ENCODE measurements at regions not wholly inside any gene's neighbourhood (a gene's known extent, or its start where the extent isn't known, plus 50 kb on each side); places are given as distances from the start of the nearest gene placed in this dataset.

DNA sequence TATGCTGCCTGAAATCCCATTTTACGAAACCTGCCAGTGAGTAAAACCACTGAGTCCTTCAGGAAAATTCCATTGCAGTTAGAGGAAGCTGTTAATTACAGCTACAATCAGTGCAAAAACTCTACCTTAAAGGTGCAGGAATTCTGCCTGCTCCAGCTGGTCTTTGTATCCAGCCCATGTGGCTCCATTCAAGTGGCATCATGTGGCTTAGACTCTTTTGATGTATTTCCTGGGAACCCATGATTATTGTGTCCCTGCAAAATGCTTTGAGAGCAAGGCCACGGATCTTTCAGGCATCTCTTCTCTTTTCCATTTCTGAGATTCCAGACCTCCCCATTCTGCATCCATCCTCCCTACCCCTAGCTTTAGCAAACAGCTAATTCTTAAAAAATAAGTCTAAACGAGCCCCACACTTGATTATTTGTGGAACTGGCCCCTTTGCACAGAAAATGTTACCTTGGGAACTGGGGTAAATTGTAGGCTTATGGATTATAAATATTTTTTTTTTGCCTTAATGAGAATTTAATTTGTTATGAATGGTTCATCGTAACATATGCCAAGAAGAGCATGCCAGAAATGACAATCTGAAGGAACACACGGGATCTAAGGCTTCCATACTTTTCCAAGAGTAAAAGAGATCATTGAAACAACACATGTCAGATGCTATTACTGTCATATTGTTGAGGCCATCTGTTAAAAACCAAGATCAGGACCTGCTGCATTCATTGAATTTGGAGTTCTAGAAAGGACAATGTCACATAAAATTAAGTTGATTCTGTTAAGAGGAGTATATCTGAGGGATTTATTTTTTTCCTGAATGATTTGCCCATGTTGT is 144.6 kb downstream of the TPH2 start:
- DNase-seq: no peak

DNA sequence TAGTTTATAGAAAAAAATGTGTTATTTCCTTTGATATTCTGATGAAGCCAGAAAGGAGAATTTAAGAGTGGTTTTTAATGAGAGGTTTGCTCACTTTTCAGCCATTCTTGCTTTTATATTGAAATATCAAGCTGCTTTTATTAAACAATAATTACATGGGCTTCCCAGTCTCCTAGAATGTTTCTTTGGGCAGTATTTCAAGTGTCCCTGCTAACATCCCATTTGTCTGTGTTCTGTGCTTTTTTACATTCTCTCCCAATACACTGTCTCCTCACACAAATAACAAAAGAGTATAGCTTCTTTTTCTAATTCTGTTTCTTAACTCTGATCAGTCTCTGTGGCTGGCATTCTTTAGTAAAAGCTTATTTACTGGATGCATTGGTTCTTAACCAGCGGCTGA is 145.4 kb downstream of the TPH2 start:
- DNase-seq: no peak

DNA sequence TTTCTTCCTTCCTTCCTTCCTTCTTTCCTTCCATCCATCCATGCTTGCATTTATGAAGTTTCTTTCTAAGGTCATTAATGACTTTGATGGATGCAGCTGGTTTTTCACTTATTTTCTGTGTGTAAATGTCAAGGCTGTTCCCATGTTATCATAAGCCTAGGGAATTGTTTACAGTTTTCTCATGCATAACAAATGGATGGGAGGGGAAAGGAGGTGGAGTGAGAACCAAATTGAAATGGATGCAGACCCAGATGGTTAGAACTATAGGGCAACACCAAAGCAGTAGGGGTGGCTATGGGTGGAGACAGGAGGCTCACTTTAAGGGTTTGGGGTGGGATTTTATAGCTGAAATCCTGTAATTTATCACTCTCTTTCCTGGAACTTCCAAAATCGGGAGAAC is 146.2 kb downstream of the TPH2 start:
- DNase-seq: no peak

DNA sequence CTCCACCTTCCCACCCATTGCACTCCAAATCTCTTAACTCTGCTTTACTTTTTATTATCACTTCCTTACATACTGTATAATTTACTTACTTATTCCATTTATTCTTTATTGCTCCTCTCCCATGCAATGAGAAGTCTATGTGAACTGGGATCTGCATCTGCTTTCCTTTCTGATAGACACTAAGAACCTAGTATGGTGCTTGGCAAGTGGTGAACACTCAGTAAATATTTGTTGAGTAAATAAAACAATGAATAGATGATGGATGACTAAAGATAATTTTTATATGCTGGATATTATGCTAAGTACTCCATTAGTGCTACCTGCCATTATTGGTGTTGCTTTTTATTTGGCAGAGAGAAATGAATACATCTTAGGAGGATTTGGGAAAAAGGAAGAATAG is 151.0 kb downstream of the TPH2 start:
- DNase-seq: peak; percentile 61

DNA sequence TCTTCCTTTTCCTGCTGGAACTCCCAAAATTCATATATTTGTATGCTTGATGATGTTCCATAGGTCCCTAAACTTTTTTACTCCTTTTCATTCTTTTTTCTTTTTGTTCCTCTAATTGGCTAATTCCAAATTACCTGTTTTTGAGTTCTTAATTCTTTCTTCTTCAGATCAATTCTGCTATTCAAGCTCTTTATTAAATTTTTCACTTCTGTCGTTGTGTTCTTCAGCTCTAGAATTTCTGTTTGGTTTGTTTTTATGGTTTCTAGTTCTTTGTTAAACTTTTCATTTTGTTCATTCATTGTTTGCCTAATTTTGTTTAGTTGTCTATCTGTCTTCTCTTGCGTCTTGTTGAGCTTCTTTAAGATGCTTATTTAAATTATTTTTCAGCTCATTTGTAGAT is 154.8 kb downstream of the TPH2 start:
- DNase-seq: no peak

DNA sequence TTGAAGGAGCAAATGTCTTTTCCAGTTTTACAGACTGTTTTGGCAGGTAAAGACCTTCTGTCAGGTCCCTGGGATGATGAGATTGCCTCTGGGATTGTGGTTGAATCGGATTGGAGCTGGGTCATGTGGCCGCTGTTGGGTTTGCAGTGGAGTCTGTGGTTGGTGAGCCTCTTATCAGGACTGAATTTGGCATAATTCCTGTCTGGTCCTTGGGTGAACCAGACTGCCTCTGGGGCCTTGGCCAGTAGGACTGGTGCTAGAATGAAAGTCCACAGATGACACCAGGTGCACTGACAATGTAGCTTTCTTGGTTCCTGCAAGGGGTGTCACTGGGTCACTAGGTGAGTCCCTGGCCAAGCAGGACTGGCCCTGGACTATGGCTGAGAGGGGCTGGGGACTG is 155.3 kb downstream of the TPH2 start:
- DNase-seq: no peak

DNA sequence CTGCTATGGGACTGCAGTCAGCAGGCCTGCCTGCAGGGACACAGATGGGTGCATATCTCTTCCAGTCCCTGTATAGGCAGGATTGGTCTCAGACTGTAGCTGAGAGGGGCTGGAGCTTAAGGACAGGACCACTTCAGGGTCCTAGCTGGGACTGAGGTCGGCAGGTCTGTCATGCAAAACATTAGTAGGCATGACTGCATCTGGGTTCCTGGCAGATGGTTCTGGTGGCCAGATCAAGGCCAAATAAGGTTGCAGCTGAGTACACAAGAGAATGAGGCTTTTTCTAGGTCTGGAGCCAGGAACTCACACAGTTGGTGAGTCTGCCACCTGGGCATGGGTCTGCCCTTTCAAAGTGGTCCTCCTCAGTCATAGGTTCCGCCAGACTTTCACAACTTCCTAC is 155.8 kb downstream of the TPH2 start:
- DNase-seq: no peak

DNA sequence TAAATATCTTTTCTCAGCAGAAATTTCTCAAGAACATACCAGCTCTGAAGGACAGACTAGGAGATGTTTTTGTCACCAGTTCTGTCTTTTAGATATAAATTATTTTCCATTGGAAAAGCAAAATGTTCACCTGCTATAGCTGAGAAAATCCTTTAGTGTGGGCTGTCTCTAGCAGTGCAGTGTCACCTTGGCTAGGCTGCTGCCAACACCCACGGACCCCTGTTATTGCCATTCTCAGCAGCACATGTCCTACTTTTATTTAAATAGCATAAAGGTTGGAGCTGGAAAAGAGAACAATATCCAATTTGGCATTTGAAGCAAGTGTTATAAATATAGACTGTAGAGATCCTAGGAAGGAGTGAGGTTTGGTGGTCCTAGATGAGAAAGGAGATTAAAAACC is 156.4 kb downstream of the TPH2 start:
- DNase-seq: no peak

DNA sequence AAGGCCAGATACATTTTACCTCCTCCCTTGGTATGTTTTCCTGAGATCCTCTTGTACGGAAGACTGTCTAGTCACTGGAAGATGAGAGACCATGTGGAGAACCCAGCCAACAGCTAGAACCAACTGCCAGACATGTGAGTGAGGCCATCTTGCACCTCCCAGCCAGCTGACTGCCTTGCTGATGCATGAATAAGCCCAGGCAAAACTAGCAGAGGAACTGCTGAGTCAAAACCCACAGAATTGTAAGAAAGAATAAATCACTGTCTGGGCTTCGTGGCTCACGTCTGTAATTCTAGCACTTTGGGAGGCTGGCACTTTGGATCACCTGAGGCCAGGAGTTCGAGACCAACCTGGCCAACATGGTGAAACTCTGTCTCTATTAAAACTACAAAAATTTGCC is 160.0 kb downstream of the TPH2 start:
- no peak for DNase-seq

DNA sequence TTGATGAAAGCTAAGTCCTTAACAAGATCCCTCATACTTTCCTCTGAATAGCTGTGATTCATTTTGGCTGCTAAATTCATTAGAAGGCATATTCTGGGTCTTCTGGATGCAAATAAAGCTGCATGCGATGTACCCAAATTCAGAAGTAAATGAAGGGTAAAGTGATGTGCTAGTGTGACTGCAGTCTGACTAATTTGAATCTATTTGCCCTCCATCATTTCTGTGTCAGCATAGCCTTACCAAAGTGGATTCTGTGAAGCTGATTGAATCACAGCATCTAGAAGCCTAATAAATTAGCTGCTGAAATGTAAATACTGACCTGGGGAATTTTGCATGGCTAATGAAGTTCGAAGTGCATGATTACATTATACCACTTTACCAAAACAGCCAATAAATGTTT is 162.2 kb downstream of the TPH2 start:
- DNase-seq: no peak

DNA sequence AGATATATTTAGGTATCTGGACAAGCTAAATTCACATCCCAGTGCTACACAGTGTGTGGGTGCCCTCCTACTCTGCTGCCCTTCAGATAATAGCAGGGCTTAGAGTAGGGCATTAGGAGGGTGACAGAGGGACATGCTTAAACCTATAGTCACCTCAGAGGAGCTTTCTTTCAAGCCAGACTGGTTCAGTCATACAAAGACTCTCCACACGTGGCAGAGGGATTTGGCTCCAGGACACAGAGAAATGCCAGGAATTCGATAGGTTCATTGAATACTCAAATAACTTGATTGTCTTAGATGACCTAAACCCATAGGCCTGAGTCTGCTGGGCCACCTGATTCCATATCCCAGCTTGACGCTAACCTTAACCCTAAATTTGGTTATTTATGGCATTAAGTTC is 163.5 kb downstream of the TPH2 start:
- no peak for DNase-seq

DNA sequence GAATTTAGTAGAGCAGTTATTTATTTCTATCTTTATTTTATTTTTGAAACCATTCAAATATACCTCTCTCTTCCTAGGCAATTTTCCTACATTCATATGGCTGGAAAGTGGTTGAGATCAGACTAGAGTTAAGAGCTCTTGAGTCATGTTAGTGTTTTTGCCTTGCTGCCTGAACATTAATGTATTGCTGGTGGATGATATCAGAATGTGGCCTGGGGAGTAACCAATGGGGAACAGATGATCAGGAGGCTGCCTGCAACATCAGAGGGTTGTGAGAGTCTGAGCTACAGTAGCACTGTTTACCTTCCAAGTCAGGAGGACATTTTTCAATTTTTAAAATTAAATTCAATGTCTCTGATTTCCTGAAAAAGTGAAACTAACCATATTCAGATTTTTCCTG is 166.3 kb upstream of the TRHDE start:
- DNase-seq: no peak

DNA sequence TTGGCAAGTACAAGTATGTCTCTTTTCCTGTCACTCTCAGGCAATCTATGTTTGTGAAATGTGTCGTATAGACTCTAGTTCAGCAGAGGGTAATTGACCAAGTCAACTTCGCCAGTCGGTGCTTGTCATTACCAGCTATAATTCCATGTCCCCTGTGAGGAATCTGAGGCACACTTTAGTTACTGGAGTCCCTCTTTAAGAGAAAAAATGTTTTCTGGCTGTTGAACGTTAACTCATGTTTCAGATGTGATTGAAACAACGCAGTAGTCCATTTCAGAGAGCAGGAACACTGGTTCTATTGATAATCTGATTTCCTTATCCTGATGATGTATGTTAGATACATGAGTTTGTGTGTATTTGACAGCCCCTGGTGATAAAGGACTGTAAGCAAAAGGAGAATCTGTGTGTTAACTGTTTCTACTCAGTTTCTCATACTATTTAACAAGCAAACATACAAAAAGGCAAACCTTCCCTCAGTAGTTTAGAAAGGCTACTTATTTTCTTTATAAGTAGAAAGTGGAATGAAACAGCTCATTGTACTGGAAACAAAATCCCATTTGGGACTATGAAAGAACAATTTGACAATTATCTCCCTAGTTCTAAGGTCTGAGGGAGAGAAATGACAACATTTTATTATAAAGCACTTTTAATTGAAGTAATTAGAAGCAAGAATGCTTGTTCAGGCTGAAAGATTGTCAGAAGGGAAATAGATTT is 161.1 kb upstream of the TRHDE start:
- DNase-seq: no peak

DNA sequence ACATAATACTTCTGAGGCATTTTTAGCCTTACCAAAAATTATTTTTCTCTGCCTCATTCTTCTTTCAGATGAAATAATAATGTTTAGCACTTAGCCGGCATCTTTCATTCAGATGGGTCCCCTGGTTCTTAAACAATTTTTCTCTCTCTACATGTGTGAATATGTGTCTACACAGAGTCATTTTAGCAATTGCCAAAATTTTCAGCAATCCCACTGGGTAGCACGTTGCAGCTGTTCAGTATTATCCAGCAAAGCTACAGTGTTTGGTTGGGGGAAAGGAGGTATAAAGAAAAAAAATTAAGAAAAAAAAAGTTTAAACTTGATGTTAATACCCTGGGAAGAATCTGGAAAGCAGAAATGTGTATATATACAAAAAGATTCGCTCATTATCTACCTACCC is 160.5 kb upstream of the TRHDE start:
- no peak for DNase-seq

DNA sequence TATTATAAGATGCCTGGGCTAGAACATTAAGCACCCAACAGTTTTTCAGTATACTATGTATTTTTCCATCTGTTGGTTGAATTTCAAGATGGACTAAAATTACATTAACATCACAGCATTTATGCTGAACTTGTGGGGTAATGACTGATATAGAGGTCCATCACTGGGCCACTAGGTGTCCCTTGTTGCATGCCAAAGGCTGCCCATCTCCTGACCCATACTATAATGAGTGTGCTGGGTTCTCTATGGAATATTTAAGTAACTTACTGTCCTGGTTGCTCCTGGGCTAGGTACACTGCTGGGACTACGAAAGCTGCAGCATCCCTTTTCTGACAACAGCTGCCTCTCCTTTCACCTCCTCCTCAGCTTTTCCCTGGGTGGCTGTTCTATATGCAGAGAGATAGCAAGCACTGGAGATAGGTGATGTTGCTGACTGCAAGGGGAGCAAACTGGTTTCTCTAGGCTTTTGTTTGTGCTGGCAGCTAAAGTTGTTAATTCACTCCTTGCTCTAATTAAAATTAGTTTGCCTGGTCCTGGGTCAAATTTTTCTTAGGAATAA is 138.6 kb upstream of the TRHDE start:
- no peak for DNase-seq

DNA sequence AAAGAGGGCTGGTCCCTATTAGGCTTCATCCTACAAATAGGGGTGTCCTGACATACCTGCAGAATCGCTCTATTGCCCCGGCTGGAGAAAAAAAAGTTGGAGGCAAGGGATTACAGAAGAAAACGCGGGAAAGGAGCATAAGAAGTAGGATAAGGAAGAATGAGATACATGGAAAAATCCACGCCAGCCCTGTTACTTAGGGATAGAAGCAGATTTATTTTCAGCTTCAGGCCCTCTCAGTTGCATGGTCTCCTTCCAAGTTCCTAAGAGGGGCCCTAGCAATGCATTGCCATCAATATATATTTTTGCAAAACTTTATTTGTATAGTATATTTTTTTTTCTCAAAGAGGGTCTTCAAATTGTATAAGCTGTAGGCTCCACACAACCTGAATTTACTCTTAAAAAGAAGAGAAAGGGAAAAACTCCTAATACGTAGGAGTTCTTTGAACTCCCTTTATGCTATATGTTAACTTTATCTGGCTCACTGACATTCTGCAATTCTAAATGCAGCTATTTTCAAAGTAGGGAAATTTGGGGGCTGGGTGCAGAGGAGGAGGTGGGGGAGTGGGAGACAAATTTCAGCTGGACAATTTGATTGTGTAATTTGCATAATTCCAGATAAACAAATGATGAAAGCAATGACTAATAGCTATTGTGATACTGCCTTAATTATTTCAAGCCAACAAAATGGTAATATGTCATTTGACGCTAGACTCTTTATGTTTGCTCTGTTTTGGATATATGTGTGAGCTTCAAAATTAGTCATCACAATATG is 137.7 kb upstream of the TRHDE start:
- no peak for DNase-seq

DNA sequence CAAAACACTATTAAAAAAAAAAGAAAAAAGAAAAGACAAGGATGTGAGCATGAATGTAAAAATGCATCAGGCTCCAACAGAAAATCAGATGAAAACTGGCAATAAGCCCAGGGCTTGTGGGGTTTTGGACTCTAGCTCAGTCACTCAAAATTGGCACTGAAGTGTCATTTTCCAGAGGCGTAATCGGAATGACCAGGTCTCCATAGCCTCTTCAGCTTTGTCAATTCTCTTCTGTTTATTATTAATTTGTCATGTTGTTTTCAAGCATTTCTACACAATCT is 137.2 kb upstream of the TRHDE start:
- no peak for DNase-seq

DNA sequence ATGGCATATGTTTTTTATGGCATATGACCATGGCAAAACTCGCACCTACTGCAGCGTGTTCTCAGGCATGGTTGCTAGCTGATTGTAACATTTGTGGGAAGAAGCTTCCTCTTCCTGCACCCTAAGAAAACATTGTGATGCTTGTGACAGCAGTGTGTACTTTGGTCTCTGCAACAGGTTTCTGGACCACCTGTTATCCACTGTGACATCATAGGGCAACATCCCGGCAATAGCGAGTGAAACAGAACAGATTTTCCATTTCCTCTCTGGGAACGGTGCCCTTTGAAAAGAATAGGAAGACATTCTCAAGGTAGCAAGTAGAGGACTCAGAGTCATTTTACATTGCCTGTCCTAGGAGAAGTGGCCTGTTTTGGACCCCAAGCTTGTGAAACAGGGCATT is 135.4 kb upstream of the TRHDE start:
- no peak for DNase-seq

DNA sequence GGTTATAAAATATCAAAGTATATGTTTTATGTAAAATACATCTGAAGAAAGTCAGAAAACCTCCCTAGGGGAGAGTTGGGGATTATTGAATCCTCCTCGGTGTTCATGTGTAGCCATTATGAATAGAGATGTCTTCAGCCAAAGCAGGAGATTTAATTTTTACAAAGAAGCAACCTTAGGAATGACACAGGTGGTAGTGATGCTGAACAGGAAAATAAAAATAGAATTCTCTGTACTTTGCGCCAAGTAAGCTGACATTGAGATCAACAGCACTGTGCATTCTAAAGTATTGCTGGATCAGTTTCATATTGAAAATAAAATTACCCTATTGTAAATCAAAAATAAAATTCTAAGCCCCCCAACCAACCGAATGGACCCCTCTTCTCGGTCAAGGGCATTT is 132.8 kb upstream of the TRHDE start:
- no peak for DNase-seq

DNA sequence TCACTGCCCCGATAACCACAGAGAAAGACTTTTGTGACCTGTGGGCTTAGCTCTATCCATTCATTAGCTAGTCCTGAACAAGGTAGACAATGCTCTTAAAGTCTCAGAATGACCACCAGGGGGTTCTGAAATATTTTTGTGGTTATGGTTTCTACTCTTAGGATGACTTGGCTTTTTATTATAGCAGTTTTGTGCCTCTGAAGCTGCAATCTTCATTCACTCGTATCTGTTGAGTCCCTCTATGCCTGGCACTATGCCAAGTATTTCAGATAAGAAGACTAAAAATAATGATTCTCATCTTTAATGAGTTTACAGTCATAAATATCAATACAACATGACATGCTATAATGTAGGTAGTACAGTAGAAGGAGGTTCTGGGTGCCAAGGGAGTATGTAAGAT is 130.8 kb upstream of the TRHDE start:
- no peak for DNase-seq

DNA sequence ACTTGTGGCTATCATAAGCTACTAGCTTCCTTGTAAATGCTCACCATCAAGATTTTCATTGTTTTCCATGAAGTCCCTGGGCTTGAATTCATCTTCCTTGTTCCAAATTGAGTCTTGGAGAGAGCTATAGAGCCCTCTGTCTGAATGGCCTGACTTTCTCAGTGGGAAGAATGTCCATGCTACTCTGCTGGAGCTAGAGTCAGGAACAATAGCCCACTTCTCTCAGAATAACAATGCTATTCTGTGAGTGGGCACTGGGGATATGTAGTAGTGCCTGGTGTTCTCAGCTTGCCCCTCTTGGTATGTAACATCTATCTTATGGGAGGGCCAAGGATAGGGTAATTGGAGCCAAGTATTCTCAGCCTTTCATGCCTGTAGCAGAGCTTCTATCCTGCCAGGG is 127.6 kb upstream of the TRHDE start:
- no peak for DNase-seq

DNA sequence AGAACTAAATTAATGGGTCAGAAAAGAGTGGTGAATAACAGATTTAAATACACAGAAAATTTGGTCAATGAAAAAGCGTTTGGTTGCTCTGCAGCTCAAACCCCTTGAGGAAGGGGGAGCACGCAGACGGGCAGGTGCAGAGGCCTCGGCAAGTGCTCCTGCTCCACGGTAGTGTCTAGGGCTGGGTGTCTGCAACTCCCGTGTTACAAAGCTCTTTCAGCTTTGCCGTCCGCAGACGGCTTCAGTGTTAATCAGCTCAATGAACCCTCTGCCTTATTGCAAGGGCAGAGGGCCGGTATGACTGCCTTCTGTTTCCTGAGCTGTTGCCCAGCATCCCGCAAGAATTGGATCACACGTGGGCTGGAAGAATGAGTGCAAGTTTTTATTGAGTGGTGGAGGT is 125.7 kb upstream of the TRHDE start:
- DNase-seq: no peak

DNA sequence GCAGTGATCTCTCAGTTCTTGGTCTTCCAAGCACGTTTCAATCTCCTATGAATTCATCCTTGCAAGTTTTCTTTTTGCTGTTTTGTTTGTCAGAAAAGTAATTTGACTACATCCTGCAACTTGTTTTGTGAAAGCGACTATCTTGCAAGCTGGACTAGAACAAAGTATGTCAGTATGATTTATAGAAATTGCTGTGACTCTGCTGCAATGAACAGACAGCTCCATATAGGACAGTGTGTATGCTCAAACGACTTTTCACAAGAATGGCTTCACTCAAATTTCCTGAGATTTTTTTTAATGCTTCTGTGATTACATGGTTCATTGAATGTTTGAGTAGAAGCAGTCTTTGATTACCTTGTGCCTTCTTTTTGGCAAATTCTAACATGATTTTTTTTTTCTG is 123.5 kb upstream of the TRHDE start:
- no peak for DNase-seq

DNA sequence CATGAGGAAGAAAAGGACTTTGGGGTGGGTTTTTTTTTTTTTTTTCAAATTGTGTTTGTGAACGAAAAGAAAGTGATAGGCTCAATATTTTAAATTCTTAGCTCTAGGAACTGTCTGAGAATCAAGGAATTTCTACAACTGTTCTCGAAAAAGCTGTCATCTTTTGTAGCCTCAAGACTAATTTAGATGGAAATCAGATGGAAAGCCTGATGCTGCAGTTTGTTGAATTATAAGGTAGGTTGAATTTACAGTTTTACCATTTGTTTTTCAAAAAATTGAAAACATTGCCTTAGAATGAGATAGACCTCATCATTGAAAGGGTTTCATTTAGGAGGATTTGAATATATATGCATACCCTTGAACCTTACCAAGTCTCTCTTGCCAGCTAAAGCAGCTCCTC is 109.3 kb upstream of the TRHDE start:
- no peak for DNase-seq

Measured in NCI-H345 (cell line).